Upper lobe of right lung (tissue), 1 donor: ENCODE measurements at regions not wholly inside any gene's neighbourhood (a gene's known extent, or its start where the extent isn't known, plus 50 kb on each side); places are given as distances from the start of the nearest gene placed in this dataset.

ENCODE experiments used
- ATAC-seq: fragments of 200-7000 bp; cut with Tn5 transposase; one replicate; pipeline ENCODE4 v1.9.1; 2020; ENCODE audit warnings: mild to moderate bottlenecking, moderate library complexity
- DNase-seq: peaks from one replicate; pipeline ENCODE4 v3.0.0-alpha.2; 2020
- H3K27ac ChIP-seq: fragments of 200-600 bp; one replicate; pipeline ENCODE4 v1.8.0; 2022
- H3K27me3 ChIP-seq: fragments of 200-600 bp; one replicate; pipeline ENCODE4 v1.8.0; 2022; ENCODE audit warnings: mild to moderate bottlenecking
- H3K36me3 ChIP-seq: fragments of 200-600 bp; one replicate; pipeline ENCODE4 v1.8.0; 2022
- H3K4me1 ChIP-seq: fragments of 200-600 bp; one replicate; pipeline ENCODE4 v1.8.0; 2022
- H3K4me3 ChIP-seq: fragments of 200-600 bp; one replicate; pipeline ENCODE4 v1.8.0; 2022; ENCODE audit warnings: mild to moderate bottlenecking
- H3K9me3 ChIP-seq: fragments of 200-600 bp; one replicate; pipeline ENCODE4 v1.8.0; 2022
- intact Hi-C: fragments of 100-400 bp; cut with DNase I; formaldehyde crosslinking; loops from one replicate; pipeline ENCODE4 v1.11.0; 2022
- TF ChIP-seq, protein P1 (sequence below): fragments of 200-600 bp; IDR thresholded peaks from one replicate; pipeline ENCODE4 v1.8.0; 2022; ENCODE audit warnings: antibody characterized with exemption
- donor health status: DM: no; HTN: yes; CAD: no; lungs with severe emphysema.

DNA sequence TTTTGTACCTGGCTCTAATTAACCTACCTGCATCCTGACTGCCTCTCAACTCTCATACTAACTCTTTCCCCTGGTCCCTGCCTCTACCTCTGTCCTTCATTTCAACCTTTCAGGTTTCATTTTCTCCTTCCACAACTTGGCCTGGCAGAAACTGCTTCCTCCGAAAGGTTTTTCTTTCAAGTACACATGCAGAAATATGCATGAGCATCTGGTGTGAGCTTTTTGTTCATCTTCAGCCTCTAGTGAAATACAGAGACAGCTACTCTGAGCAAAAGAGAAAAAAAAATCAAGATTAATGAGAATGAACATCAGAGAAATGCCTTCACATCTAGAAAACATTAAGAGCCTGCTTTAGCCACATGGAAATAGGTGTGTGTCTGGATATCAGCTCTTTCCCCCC, 297.9 kb upstream of the PCSK5 start:
- Histone ChIP-seq H3K27me3 (no peaks in the 10 kb centered on the region), H3K9me3 (no peaks in the 10 kb centered on the region), H3K36me3 (no peaks in the 10 kb centered on the region), H3K27ac (no peak overlapping the region), H3K4me3 (no peak overlapping the region), H3K4me1 (no peaks in the 10 kb centered on the region)
- intact Hi-C loops: no loop called here
- DNase-seq: no peak
- TF ChIP-seq, protein P1, sequence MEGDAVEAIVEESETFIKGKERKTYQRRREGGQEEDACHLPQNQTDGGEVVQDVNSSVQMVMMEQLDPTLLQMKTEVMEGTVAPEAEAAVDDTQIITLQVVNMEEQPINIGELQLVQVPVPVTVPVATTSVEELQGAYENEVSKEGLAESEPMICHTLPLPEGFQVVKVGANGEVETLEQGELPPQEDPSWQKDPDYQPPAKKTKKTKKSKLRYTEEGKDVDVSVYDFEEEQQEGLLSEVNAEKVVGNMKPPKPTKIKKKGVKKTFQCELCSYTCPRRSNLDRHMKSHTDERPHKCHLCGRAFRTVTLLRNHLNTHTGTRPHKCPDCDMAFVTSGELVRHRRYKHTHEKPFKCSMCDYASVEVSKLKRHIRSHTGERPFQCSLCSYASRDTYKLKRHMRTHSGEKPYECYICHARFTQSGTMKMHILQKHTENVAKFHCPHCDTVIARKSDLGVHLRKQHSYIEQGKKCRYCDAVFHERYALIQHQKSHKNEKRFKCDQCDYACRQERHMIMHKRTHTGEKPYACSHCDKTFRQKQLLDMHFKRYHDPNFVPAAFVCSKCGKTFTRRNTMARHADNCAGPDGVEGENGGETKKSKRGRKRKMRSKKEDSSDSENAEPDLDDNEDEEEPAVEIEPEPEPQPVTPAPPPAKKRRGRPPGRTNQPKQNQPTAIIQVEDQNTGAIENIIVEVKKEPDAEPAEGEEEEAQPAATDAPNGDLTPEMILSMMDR: no peak
- no peak for ATAC-seq

DNA sequence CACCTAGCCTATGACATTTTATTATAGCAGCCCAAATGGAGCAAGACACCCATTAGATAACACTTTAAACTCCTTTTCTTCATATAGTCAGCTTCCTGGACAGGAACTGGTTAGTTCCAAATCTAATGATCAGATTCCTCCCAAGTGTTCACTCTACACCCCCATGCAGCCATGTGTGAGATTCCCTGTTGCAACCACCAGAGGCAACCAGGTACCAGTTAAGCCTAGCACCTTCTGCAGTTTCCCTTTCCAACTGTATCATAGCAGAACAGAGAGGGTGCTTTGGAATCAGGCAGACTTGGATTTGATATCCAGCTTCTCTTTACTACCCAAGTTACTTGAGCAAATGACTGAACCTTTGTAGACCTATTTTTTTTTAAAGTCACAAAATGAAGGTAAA, 296.6 kb upstream of the PCSK5 start:
- TF ChIP-seq, protein P1: no peak
- Histone ChIP-seq H3K27me3 (no peaks in the 10 kb centered on the region), H3K9me3 (no peaks in the 10 kb centered on the region), H3K27ac (no peak overlapping the region), H3K36me3 (no peaks in the 10 kb centered on the region), H3K4me1 (no peaks in the 10 kb centered on the region), H3K4me3 (no peak overlapping the region)
- ATAC-seq (no peak), DNase-seq (no peak)
- intact Hi-C loops: no loop called here

DNA sequence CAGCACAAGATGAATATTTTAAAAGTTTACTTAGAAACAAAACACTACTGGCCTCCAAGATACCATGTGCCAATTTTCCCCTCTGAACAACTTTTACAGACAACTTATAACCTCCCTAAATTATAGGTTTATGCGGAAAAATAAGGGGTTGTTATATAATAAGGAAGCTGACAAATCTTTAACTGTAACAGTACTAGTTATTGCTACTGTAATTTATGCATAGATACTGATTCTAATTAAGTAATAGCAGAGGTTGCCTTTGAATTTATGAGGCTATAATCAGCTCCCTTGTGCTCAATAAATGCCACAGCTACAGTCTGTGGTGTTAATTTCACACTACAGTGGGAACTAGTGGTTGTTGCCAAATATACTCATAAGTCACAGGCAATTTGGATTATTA, 291.3 kb upstream of the PCSK5 start:
- H3K4me3 ChIP-seq: no peak overlapping the region
- ATAC-seq: no peak
- no peaks in the 10 kb centered on the region for H3K4me1 ChIP-seq
- no peak overlapping the region for H3K27ac ChIP-seq
- intact Hi-C loops: no loop called here
- H3K27me3 ChIP-seq: no peaks in the 10 kb centered on the region
- TF ChIP-seq, protein P1: no peak
- H3K9me3 ChIP-seq: no peaks in the 10 kb centered on the region
- DNase-seq: no peak
- no peaks in the 10 kb centered on the region for H3K36me3 ChIP-seq

DNA sequence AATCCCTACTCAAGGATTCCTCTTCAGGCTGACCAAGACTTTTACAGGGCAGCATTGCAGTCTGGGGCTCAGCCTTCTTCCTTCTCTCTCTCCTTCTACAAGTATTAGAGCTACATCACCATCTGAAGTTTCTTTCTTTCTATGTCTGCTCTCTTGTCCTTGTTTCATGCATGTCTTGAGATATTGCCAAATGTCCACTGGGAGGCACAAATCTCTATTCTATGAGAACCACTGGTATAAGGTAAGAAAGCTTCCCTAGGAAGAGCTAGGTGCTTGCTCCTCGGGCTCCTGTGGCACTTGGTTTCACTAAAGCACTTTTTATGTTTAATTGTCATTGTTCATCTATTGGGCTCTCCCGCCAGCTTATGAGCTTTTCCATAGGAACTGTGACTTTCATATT, 289.2 kb upstream of the PCSK5 start:
- no peaks in the 10 kb centered on the region for H3K36me3 ChIP-seq
- no peaks in the 10 kb centered on the region for H3K27me3 ChIP-seq
- no peaks in the 10 kb centered on the region for H3K4me1 ChIP-seq
- TF ChIP-seq, protein P1: no peak
- ATAC-seq: no peak
- H3K27ac ChIP-seq: no peak overlapping the region
- no peak overlapping the region for H3K4me3 ChIP-seq
- intact Hi-C loops: no loop called here
- DNase-seq: no peak
- H3K9me3 ChIP-seq: no peaks in the 10 kb centered on the region

DNA sequence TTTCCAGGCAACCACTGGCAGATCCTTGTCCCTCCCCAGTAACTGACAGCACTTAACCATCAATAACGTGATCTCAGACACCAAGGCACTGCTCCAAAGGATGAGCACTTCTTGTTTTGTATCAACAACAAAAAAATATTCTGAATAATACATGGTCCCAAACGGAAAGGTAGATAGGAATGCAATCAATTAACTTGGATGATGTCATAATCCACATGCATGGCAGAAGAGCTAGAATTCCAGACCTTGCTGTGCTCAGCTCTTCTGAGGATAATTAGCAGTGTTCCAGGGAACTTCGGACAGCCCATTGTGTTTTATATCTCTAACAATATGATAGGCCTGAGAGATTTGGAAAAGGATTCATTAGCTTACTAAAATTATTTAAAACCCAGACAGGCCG, 288.4 kb upstream of the PCSK5 start:
- H3K9me3 ChIP-seq: no peaks in the 10 kb centered on the region
- DNase-seq (no peak), ATAC-seq (no peak)
- TF ChIP-seq, protein P1: no peak
- H3K4me1 ChIP-seq: no peaks in the 10 kb centered on the region
- no peaks in the 10 kb centered on the region for H3K27me3 ChIP-seq
- no peak overlapping the region for H3K4me3 ChIP-seq
- H3K36me3 ChIP-seq: no peaks in the 10 kb centered on the region
- intact Hi-C loops: no loop called here
- H3K27ac ChIP-seq: no peak overlapping the region

DNA sequence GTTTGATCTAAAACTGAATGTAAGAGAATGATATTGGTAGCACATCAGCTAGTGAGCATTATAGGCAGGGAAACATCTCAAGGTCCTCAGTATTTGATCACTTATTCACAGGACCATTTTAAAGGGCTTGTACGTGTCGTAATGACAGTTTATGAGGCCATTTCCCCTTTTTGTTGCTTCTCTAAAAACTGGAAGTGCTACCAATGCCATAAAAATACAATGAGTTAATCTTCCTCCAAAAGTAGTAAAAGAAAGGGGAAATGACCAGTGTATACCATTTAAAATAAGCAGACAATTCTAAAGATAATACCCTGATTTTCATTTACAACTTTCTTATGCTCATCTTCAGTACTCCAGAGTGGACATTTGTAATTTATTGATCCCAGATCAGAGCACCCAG, 285.8 kb upstream of the PCSK5 start:
- intact Hi-C loops: no loop called here
- no peaks in the 10 kb centered on the region for H3K4me1 ChIP-seq
- H3K36me3 ChIP-seq: no peaks in the 10 kb centered on the region
- H3K27me3 ChIP-seq: no peaks in the 10 kb centered on the region
- no peak overlapping the region for H3K4me3 ChIP-seq
- DNase-seq (no peak), ATAC-seq (peak; percentile 56)
- no peaks in the 10 kb centered on the region for H3K9me3 ChIP-seq
- TF ChIP-seq, protein P1: no peak
- H3K27ac ChIP-seq: no peak overlapping the region
